ENCODE measurements at regions not wholly inside any gene's neighbourhood (a gene's known extent, or its start where the extent isn't known, plus 50 kb on each side); places are given as distances from the start of the nearest gene placed in this dataset.

DNA sequence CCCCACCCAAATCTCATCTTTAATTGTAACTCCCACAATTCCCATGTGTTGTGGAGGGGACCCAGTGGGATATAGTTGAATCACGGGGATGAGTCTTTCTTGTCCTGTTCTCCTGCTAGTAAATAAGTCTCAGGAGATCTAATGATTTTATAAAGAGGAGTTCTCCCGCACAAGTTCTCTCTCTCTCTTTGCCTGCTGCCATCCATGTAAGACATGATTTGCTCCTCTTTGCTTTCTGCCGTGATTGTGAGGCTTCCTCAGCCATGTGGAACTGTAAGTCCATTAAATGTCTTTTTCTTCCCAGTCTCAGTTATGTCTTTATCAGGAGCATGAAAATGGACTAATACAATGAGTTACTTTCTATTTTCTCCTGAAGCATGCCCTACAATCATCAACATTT is 1158.5 kb downstream of the CDH18 start:
- DNase-seq, result no peak

DNA sequence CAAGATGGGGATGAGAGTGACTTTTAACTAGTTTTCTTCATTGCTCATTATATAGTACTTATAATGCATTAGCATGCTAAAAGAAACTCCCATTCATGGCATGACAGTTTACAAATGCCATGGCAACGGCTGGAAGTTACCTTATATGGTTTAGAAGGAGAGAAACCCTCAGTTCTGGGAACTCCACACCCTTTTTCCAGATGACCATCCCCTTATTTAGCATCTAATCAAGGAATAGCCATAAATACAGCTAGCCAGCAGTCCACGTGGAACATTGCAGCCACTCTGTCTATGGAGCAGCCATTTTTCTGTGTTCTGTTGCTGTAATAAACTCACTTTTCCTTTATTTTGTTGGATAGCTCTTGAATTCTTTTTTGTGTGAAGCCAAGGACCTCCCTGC is 1137.8 kb downstream of the CDH18 start:
- DNase-seq, result no peak

DNA sequence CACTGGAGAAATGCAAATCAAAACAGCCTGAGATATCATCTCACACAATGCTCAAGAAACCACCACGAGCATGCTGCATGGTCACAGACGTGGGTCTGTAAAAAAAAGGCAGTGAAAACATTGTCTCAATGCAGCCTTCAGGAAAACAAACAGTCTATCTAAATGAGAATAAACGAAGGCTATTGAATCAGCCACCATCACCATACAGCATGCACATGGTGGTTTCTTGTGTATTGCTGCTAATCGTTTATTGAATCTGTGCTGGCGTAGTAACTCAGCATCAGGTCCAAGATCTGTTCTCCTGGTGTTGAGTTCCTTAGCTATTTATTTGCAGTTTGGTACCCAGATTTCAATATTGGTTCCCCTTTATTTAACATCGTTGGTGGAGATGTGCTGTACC is 1115.0 kb downstream of the CDH18 start:
- DNase-seq, result no peak

DNA sequence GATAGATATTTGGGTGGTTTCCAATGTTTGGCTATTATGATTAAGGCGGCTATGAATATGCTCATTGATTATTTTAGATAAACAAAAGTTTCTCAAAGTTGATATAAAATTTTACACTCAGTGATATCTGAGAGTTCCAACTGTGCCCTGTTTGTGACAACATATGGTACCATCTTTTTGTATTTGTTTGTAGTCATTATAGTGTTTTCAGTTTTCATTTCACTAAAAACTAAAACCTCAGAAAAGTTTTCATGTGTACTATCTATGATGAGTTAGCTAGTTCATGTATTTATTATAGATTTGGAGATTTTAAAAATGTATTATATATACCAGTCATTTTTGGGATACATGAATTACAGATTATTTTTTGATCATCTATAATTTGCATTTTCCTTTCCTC is 1111.4 kb downstream of the CDH18 start:
- DNase-seq, result no peak

DNA sequence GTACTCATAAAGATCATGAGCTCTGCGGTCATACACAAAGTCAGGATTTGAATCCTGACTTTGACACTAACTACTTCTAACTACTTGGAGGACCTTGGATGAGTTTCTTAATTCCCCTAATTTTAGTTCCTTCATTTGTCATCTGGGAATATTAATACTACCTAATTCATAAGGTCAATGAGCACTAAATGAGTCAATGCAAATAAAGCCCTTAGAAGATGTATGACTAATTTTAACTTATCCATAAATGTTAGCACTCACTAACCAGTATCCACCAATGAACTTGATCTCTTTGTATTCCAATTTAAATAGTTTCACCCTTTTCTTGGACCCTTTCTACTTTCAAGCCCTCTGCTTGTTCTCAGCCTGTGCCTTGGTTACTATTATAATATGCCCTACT is 1106.4 kb downstream of the CDH18 start:
- DNase-seq, result no peak

DNA sequence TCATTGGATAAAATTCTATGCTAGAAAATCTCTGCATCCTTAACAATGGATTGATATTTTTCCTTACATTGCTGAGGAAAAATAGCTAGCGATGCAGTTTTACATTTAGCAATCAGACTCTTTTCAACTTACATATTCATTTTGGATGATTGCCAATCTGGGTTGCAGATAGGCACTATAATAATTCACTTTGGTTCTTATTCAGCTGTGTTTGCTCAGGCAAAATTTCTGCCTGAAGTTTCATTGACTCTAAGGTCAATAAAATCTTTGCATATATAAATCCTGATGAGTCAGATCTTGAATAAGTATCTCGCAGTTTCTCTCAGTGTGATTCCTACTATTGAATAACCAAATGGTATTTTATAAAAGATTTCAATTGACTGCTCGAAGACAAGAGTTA is 1105.8 kb downstream of the CDH18 start:
- no peak for DNase-seq

DNA sequence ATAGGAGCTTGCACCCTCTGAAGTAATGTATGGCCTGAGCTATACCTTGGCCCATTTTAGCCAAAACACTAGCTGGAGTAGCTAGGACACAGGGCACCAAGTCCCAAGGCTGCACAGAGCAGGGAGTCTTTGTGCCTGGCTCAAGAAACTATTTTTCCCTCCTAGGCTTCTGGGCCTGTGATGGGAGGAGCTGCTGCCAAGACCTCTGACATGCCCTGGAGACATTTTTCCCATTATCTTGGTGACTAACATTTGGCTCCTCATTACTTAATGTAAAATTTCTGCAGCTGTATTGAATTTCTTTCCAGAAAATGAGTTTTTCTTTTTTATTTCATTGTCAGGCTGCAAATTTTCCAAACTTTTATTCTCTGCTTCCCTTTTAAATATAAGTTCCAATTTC is 1099.2 kb downstream of the CDH18 start:
- no peak for DNase-seq

DNA sequence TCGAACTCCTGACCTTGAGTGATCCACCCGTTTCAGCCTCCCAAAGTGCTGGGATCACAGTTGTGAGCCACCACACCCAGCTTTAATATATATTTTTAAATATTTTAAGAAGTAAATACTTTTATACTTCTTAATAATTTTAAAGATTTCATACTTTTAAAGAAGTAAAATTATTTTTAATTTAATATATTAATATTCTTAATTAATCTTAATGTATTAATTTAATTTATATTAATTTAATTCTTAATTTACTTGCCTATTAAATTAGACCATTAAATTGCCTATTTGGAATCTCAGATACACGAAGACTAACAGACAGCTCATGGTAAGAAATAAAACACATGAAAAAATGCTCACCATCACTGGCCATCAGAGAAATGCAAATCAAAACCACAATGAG is 1087.4 kb downstream of the CDH18 start:
- no peak for DNase-seq

DNA sequence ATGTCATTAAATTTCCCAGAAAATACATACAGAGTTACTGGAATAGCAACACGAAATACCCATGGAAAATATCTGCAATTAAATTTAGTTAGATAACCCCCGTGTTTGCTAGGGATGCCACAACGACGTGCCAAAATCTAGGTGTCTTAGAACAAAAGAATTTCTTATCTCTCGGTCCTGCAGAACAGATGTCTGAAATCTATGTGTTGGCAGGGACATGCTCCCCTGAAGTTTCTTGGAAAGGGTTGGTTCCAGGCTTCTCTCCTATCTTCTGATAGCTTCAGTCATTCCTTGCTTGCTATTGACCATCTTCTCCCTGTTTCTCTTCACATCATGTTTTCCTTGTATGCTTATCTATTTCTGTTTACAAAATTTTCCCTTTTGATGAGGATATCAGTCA is 1067.0 kb downstream of the CDH18 start:
- no peak for DNase-seq

DNA sequence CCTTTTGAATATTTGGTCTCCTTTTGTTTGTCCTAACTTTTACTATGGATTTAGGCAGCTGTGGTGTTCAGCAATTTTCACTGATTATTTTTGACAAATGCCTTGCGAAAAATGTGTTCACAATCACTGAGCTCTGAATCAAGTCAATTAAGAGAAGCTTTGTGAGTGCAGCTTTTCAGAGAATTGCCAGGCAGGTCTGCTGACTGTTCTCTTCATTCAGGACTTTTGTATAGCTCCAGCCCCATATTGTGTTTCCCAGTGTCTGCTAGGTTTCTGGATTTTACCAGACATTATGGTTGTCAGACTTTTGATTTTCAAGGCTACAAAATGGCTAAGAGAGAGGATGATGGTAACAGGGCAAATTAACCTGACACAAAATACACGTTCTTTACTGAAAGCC is 1055.9 kb downstream of the CDH18 start:
- DNase-seq, result no peak

DNA sequence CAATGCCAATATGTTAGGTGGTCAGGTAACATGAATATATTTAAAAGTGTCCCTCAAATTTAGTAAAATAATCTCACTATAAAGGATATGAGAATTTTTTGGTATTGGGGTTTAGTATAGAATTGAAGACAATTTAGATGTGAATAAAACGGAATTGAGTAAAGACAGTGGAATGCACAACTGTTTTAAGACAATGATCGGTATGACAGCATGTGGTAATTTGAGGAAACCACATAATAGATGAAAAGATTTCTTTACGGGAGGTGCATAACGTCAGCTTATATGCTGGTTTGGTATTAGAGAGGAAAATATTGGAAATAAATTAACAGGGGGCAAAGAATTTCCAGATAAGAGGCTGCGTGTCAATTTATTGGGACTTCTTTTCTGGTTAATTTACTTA is 1043.2 kb downstream of the CDH18 start:
- no peak for DNase-seq

DNA sequence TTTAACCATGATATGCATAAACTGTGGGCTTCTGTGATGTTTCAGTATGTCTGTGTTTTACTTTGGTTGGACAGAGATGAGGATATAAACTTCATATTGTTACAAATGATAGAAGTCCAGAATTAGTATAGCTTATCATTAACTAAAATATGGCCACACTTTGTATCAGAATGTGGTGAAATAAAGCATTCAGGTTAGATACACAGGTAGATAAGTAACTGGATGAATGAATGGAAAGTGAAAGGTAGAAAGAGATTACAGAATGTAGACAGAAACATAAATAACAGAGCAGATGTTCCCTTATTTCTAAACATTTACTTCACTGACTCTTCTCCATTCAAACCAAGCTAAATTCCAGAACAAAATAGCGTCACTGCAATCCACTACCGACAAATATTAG is 1033.8 kb downstream of the CDH18 start:
- no peak for DNase-seq

DNA sequence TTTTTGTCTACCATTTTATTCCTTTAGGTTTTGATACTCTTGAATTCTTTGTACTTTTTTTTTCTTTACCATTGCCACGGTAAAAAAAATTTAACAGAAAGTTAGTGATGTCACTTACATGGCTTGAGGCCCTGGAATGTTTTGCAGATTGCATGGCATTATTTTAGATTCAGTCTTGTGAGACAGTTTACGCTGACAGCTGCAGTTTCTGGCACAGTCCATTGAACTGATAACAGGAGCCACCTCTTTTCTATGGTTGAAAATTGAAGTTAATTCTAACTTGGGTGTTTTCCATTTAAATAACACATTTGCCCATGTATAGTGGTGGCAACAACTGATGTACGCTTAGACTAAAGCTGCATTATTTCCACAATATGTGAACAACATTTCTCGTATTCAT is 1028.5 kb downstream of the CDH18 start:
- DNase-seq, result no peak

DNA sequence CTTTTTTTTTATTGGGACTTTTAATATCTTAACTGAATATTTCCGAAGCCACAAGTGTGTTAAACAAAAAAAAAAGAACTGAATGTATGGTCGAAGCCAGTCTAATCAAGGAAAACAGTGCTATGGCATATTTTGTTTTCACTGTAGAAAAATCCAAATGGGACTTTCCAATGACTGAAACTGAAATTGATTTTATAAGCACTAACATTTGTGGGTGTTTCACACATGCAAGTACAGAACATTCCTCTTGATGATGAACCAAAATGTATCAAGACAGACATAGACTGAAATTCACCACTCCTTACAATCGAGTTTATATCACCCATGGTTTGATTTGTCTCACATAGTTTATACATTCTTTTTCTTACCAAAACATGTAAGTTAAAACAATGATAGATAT is 1026.8 kb downstream of the CDH18 start:
- DNase-seq, result no peak

DNA sequence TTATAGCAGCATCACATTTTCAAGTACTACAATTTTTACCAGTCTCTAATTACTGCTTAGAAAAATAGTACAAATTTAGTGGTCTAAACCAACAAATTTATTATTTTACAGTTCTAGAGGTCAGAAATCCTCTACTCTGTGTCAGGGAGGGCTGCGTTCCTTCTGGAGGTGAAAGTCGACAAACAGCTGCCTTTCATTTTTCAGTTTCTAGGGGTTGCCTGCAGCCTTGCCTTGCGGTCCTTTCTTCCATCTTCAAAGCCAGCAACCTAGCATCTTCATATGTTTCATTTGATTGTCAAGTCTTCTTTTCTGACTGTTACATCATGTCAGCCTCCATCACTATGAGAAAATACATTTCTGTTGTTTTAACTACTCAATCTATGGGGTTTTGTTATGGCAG is 1022.1 kb downstream of the CDH18 start:
- DNase-seq, result no peak

DNA sequence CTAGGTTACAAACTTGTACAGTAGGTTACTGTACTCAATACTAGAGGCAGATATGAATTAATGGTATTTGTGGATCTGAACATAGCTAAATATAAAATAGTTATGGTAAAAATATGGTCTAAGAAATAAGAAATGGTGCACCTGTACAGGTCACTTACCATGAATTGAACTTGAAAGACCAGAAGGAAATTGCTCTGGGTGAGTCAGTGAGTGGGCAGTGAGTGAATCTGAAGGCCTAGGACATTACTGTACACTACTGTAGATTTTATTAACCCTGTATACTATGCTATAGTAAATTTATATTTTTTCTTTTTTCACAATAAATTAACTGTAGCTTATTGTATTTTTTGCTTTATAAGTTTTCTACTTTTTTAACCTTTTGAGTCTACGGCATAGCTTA is 1020.4 kb downstream of the CDH18 start:
- DNase-seq, result no peak

DNA sequence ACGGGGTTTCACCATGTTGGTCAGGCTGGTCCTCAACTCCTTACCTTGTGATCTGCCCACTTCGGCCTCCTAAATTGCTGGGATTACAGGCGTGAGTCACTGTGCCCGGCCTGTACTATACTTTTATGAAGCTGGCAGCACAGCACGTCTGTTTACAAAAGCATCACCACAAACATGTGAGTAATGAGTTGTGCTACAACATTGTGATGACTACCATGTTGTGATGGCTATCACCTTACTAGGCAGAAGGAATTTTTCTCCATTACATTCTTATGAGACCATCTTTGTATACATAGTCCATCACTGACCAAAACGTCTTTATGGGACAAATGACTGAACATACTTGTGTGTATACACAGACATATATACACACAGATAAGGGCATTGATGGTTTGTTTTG is 1019.0 kb downstream of the CDH18 start:
- no peak for DNase-seq

DNA sequence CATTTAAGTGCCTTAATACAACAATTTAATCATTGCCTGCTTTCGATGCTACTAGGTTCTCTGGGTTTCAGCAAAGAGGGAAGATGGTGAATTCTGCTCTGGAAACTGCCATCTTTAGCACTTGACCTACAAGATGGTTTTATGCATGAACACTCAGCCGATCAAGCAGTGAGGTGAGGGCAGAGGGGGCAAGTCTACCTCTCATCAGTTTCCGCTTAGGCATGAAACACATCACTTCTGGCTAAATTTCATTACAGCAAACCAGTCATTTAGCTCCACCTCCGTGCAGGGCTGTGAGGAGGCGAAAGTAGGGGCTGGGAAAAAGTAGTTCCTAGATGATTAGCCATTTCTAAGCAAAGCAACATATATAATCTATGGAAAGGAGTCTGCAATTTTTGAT is 1018.0 kb downstream of the CDH18 start:
- no peak for DNase-seq

DNA sequence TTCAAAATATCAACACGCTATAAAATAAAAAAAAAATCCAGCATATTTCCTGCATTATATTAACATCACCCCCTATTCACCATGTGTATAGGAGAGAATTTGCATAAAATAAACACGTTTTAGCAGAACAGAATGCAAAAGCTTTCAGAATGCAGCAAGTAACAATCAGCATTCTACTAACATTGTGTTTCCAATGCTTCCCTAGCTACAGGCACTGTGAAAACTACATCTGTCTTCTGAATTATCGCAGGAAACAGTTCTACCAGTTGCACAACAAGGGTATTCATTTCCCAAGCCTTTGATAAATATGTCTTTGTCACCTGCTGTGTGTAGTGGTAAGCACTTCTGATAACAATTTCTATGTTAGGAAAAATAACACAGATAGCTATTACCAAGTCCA is 1015.8 kb downstream of the CDH18 start:
- no peak for DNase-seq

DNA sequence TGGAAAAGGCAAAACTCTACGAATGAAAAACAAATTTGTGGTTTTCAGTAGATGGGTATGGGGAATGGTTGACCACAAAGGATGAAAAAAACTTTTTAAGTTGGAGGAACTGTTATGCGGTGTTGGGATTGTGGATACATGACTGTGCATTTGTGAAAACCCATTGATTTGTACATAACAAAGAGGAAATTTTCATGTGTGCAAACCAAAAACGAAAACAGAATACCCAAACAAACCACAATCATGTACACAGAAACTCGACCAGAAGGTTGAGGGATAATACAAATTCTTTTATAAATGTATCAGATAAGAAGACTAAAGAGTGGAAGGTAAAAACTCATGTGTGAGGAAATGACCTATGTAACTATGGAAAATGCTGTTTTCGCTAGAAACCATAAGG is 1012.4 kb downstream of the CDH18 start:
- no peak for DNase-seq

DNA sequence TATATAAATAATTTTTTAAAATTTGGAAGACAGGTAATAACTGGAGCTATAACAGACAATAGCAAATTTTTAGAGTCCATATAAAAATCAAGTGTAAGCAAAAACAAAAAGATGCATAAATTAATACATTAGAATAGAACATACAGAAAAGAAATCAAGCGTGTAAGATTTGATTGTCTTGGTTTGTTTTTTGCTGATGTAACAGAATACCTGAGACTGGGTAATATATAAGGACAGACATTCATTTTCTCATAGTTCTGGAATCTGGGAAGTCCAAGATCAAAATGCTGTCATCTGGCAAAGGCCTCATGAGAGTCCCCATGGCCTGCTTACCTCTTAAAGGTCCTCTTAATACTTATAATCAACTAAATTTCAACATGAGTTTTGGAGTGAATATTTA is 1010.1 kb downstream of the CDH18 start:
- DNase-seq, result no peak

DNA sequence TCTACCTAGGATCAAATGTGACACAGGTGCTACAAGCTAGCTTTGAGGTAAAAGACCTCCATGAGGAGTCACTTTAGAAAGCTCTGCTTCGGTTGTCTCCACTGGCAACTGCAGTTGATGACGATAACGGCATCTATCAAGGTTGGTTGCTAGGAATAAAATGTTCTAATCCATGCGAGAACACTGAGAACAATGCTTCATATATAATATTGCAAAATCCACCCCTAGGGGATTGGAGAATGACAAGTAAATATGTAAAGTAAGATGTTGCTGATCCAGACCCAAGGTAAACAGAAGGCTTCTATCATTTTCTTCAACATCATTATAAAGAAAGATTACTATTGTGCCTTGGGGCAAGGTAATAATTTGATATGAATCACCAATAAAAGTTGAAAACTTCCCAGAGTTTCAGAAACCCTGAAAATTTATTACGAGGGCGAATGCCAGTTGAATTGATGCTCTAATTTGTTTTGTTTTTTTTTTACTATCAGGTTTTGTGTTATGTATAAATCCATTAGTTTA is 1003.4 kb downstream of the CDH18 start:
- no peak for DNase-seq

DNA sequence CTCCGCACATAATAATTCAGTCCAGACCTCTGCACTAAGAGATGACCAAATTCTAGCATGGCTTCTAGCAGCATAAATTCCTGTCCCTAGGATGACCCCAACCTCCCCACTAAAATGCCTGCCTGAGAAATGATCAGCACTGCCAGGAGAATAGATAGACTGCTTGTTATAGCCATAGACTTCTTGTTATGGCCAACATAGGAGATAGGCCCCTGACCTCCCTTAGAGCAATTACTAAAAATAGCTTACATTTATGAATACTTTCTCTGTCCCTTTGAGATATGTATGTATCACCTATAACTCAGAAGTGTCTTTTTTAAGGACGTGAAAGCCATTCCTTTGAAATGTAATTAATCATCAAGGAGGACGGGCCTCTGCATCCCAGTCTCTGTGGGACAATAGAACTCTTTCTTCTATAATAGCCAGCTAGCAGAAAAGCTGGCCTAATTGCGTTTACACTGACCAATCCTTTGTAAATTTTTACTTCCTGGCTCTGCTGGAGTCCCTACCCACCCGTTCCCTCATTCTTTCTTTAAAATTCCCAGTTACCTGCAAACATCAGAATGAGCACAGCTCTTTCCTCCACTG is 1002.7 kb downstream of the CDH18 start:
- no peak for DNase-seq

DNA sequence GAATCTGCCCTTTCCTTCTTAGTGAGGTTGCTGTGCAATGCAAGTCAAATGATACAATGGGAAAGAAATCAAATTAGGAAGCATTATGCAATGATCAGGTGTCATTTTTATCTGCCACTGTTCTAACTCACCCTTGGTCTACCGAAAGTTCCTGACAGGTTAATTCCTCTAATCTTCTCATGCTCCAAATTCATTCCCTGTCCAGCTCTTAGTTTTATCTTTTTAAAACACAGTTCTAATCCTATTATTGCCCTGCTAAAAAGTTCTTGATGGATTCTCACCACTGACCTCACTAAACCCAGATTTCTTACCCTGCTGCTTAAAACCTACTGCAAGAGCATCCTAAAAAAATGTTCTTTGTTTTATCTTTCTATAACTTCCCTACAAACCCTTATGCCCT is 1000.9 kb downstream of the CDH18 start:
- no peak for DNase-seq

DNA sequence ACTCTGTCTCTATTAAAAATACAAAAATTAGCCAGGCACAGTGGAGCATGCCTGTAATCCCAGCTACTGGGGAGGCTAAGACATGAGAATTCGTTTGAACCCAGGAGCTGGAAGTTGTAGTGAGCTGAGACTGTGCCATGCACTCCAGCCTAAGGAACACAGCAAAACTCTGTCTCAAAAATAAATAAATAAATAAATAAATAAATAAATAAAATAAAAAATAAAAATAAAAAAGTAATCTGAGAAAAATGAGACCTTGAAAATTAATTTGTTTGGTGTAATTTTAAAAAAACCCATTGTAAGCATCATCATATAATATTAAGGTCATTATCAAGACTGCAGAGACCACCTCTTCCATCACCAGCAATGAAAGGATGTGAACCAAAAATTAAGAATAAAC is 997.1 kb downstream of the CDH18 start:
- DNase-seq, result no peak

DNA sequence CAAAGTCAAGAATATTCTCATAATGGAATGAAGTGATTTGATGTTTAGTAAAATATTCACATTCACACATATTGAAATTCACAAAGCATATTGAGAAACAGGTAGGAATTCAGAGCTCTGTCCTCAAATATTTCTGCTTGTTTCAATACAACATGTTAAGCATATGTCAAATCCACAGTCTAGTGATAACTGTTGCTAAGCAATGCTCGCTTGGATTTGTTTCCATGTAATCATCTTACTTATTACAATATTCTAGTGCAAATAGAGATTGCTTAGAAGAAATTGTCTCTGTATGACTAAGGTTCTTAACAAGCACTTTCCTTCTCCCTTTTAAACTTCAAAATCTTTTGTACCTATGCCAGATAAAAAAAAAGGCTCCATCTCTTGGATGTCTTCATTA is 995.7 kb downstream of the CDH18 start:
- DNase-seq, result no peak
